ENCODE measurements at regions not wholly inside any gene's neighbourhood (a gene's known extent, or its start where the extent isn't known, plus 50 kb on each side); places are given as distances from the start of the nearest gene placed in this dataset.
"Not testable (repeated sequence)": the region's sequence is repeated elsewhere in the genome, so short reads cannot be mapped to it uniquely, and the experiment has no call there.

- TF ChIP-seq CTCF (IDR thresholded peaks at IDR 0.05) (no peak), POLR2AphosphoS5 (IDR thresholded peaks at IDR 0.05) (no peak), EP300 (IDR thresholded peaks at IDR 0.05) (no peak), POLR2A (IDR thresholded peaks at IDR 0.05) (no peak)
- Histone ChIP-seq H3K36me3 (no peaks in the 10 kb centered on the region), H3K9me3 (no peaks in the 10 kb centered on the region), H3K27me3 (no peaks in the 10 kb centered on the region), H3K4me3 (no peak overlapping the region), H3K27ac (no peak overlapping the region), H3K4me1 (peaks cover 17% of the 10 kb centered on the region)
- WGBS, result 89% methylated on average over 1 of the region's 1 CpG
- no peak for DNase-seq (ENCODE audit: low spot score in 2 of 2)
These were observed 124.8 kb upstream of the SLC39A10 start for GRCh38 chr2:195532255-195532627.

GRCh38 chr2:195531754-195532153 lies 125.3 kb upstream of the SLC39A10 start:
- no peaks in the 10 kb centered on the region for H3K27me3 ChIP-seq
- H3K4me1 ChIP-seq, result peaks cover 17% of the 10 kb centered on the region
- DNase-seq (ENCODE audit: low spot score in 2 of 2), result no peak
- TF ChIP-seq POLR2A (IDR thresholded peaks at IDR 0.05), result no peak
- TF ChIP-seq CTCF (IDR thresholded peaks at IDR 0.05), result no peak
- TF ChIP-seq POLR2AphosphoS5 (IDR thresholded peaks at IDR 0.05), result no peak
- TF ChIP-seq EP300 (IDR thresholded peaks at IDR 0.05), result no peak
- no peak overlapping the region for H3K27ac ChIP-seq
- no peak overlapping the region for H3K4me3 ChIP-seq
- WGBS, result 54% methylated on average over 2 of the region's 2 CpGs
- no peaks in the 10 kb centered on the region for H3K9me3 ChIP-seq
- H3K36me3 ChIP-seq, result no peaks in the 10 kb centered on the region

- not testable (repeated sequence) for H3K9me3 ChIP-seq; H3K4me3 ChIP-seq; H3K36me3 ChIP-seq; DNase-seq (ENCODE audit: low spot score in 2 of 2); H3K4me1 ChIP-seq; H3K27ac ChIP-seq; H3K27me3 ChIP-seq
- WGBS, result 91% methylated on average over 10 of the region's 10 CpGs
These were observed 133.8 kb upstream of the SLC39A10 start for GRCh38 chr2:195523242-195523641.

- 46% methylated on average over 3 of the region's 3 CpGs for WGBS
- H3K36me3 ChIP-seq, result no peaks in the 10 kb centered on the region
These were observed 135.4 kb upstream of the SLC39A10 start for GRCh38 chr2:195521589-195521988.

GRCh38 chr2:195520671-195521155 lies 136.3 kb upstream of the SLC39A10 start:
- Histone ChIP-seq H3K4me1 (no peaks in the 10 kb centered on the region), H3K9me3 (no peaks in the 10 kb centered on the region), H3K27ac (no peak overlapping the region), H3K27me3 (no peaks in the 10 kb centered on the region), H3K4me3 (no peak overlapping the region), H3K36me3 (no peaks in the 10 kb centered on the region)
- DNase-seq (ENCODE audit: low spot score in 2 of 2), result no peak
- 56% methylated on average over 5 of the region's 5 CpGs for WGBS
- TF ChIP-seq POLR2AphosphoS5 (IDR thresholded peaks at IDR 0.05) (no peak), CTCF (IDR thresholded peaks at IDR 0.05) (no peak), EP300 (IDR thresholded peaks at IDR 0.05) (no peak), POLR2A (IDR thresholded peaks at IDR 0.05) (no peak)

More at GRCh38 chr2:195521589-195521988, 135.4 kb upstream of the SLC39A10 start:
- no peak overlapping the region for H3K27ac ChIP-seq
- TF ChIP-seq EP300 (IDR thresholded peaks at IDR 0.05), result no peak
- no peak for TF ChIP-seq POLR2A (IDR thresholded peaks at IDR 0.05)
- TF ChIP-seq POLR2AphosphoS5 (IDR thresholded peaks at IDR 0.05), result no peak
- TF ChIP-seq CTCF (IDR thresholded peaks at IDR 0.05), result no peak
- no peak overlapping the region for H3K4me3 ChIP-seq
- DNase-seq (ENCODE audit: low spot score in 2 of 2), result no peak
- no peaks in the 10 kb centered on the region for H3K9me3 ChIP-seq
- H3K27me3 ChIP-seq, result no peaks in the 10 kb centered on the region
- H3K4me1 ChIP-seq, result no peaks in the 10 kb centered on the region

- Histone ChIP-seq H3K27ac (no peak overlapping the region), H3K4me3 (no peak overlapping the region), H3K9me3 (no peaks in the 10 kb centered on the region), H3K4me1 (no peaks in the 10 kb centered on the region), H3K27me3 (no peaks in the 10 kb centered on the region), H3K36me3 (no peaks in the 10 kb centered on the region)
- no peak for TF ChIP-seq CTCF (IDR thresholded peaks at IDR 0.05)
- no peak for TF ChIP-seq EP300 (IDR thresholded peaks at IDR 0.05)
- TF ChIP-seq POLR2AphosphoS5 (IDR thresholded peaks at IDR 0.05), result no peak
- TF ChIP-seq POLR2A (IDR thresholded peaks at IDR 0.05), result no peak
- DNase-seq (ENCODE audit: low spot score in 2 of 2), result no peak
- WGBS, result 94% methylated on average over 13 of the region's 24 CpGs
These were observed 141.5 kb upstream of the SLC39A10 start for GRCh38 chr2:195515551-195515950.

All from suprapubic skin (tissue), 4 donors.